ENCODE measurements at regions not wholly inside any gene's neighbourhood (a gene's known extent, or its start where the extent isn't known, plus 50 kb on each side); places are given as distances from the start of the nearest gene placed in this dataset.

DNA sequence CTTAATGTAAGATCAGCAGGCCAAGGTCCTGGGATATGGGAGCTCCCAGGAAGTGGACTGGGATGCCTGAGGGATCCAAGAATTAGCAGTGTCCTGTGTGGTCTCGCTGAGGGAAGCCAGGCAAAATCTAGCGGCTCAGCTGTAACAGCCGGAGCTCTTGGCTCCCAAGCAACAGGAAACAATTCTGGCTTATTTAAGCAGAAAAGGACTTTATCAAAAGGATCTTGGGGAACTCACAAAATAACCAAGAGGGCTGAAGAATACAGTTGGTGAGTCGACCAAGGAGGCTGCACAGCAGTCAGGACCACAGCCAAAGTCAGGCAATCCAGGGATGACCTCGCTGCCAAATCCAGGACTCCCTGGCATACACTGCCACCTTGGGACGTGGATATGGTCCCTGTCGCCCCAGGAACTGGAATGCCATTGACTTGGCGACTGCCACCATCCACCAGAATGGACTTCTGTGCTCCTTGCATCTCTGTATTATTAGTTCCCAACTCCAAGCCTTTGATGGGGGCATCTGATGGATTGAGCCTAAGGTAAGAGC lies 165.3 kb upstream of the BCOR start:
- H3K27ac ChIP-seq (ENCODE audit: low read depth in 2 of 2, low read length in 2 of 2), result peak overlapping the region in 1 of 2 donors; percentile 34
- intact Hi-C loops (cut with DNase I), result no loop called here
- FAIRE-seq, result no peak
- TF ChIP-seq, protein P1, sequence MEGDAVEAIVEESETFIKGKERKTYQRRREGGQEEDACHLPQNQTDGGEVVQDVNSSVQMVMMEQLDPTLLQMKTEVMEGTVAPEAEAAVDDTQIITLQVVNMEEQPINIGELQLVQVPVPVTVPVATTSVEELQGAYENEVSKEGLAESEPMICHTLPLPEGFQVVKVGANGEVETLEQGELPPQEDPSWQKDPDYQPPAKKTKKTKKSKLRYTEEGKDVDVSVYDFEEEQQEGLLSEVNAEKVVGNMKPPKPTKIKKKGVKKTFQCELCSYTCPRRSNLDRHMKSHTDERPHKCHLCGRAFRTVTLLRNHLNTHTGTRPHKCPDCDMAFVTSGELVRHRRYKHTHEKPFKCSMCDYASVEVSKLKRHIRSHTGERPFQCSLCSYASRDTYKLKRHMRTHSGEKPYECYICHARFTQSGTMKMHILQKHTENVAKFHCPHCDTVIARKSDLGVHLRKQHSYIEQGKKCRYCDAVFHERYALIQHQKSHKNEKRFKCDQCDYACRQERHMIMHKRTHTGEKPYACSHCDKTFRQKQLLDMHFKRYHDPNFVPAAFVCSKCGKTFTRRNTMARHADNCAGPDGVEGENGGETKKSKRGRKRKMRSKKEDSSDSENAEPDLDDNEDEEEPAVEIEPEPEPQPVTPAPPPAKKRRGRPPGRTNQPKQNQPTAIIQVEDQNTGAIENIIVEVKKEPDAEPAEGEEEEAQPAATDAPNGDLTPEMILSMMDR (IDR thresholded peaks at IDR 0.05; ENCODE audit: borderline replicate concordance, extremely low read depth, insufficient read depth), result no peak
- peaks cover 0 to 10% (median 0%) of the 10 kb centered on the region in 3 donors for H3K4me1 ChIP-seq (ENCODE audit: control insufficient read depth in 2 of 3, insufficient read depth in 2 of 3, low read depth in 1 of 3, low read length in 3 of 3)
- H3K27me3 ChIP-seq (ENCODE audit: control insufficient read depth, insufficient read depth, low read length), result peaks cover 4% of the 10 kb centered on the region
- H3K4me3 ChIP-seq (ENCODE audit: low read length in 3 of 3), result no peak overlapping the region
- H3K36me3 ChIP-seq (ENCODE audit: control insufficient read depth in 2 of 3, insufficient read depth in 3 of 3, low read length in 3 of 3), result no peaks in the 10 kb centered on the region
- H3K9me3 ChIP-seq (ENCODE audit: control insufficient read depth in 2 of 3, insufficient read depth in 1 of 3, low read length in 3 of 3), result no peaks in the 10 kb centered on the region
- H3K9ac ChIP-seq (ENCODE audit: low read length in 3 of 3), result no peak overlapping the region
- peak in 2 of 5 donors; percentile 34 to 57 for DNase-seq

DNA sequence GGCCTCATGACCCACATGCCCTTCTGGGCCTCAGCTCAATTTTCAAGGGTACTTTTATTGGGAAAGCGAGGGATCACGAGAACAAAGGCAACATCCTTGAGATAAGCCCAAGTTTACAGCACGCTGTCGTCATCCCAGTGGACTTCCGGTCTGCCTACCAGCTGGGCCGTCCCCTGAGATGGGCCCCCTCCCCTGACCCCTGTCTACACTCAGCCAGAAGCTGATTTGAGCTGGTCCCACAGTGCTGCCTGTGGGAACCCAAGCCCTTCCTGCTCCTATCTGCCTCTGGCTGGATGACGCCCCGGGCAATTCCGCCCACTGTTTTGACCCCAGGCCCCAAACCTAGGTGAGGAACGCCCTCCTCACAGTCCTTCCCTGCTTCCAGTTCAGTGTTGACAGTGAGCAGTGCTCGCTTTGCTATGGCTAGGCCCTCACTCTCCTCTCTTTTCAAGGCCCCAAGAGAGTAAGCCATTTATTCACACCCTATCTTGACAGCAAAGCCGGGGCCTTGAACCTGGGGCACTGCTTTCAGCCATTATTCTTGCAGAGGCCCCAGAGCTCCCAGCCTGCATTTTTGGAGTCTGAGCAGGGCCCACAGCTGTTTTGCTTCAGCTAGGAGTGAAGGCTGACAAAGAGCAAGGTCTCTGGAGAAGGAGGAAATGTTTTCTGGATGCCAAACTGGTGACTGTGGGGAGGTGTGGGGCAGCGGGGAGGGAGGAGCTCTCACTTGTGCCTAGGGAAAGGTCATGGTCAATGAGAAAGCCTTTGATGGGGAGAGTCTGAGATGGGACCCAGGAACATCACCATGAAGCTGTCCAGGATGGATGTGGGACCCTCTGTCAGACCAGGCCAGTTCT lies 164.6 kb upstream of the BCOR start:
- no peaks in the 10 kb centered on the region for H3K9me3 ChIP-seq (ENCODE audit: control insufficient read depth in 2 of 3, insufficient read depth in 1 of 3, low read length in 3 of 3)
- no peak overlapping the region for H3K4me3 ChIP-seq (ENCODE audit: low read length in 3 of 3)
- peaks cover 0 to 5% (median 0%) of the 10 kb centered on the region in 3 donors for H3K4me1 ChIP-seq (ENCODE audit: control insufficient read depth in 2 of 3, insufficient read depth in 2 of 3, low read depth in 1 of 3, low read length in 3 of 3)
- FAIRE-seq (no peak), DNase-seq (peak; percentile 49 to 87 (median 66))
- H3K36me3 ChIP-seq (ENCODE audit: control insufficient read depth in 2 of 3, insufficient read depth in 3 of 3, low read length in 3 of 3), result no peaks in the 10 kb centered on the region
- H3K27me3 ChIP-seq (ENCODE audit: control insufficient read depth, insufficient read depth, low read length), result no peaks in the 10 kb centered on the region
- H3K27ac ChIP-seq (ENCODE audit: low read depth in 2 of 2, low read length in 2 of 2), result peak overlapping the region in 1 of 2 donors; percentile 34
- intact Hi-C loops (cut with DNase I), result no loop called here
- H3K9ac ChIP-seq (ENCODE audit: low read length in 3 of 3), result no peak overlapping the region
- TF ChIP-seq, protein P1 (IDR thresholded peaks at IDR 0.05; ENCODE audit: borderline replicate concordance, extremely low read depth, insufficient read depth), result no peak

DNA sequence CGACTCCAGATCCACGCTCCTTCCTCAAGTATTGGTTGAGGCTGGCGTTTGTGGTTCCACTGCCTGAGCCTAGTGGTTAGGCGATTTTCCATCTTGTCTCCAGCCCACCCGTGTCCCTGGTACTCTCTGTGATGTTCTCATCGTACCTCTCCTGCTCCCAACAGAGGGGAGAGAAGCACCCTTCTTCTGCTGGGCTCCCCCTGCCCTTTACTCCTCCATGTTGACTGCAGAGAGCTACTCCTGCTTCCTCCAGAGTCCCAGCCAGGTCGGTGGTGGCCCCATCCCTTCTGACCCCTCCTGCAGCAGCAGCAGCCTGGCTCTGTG lies 164.0 kb upstream of the BCOR start:
- no peak overlapping the region for H3K27ac ChIP-seq (ENCODE audit: low read depth in 2 of 2, low read length in 2 of 2)
- no peaks in the 10 kb centered on the region for H3K27me3 ChIP-seq (ENCODE audit: control insufficient read depth, insufficient read depth, low read length)
- intact Hi-C loops (cut with DNase I), result no loop called here
- no peak for DNase-seq
- no peak overlapping the region for H3K4me3 ChIP-seq (ENCODE audit: low read length in 3 of 3)
- TF ChIP-seq, protein P1 (IDR thresholded peaks at IDR 0.05; ENCODE audit: borderline replicate concordance, extremely low read depth, insufficient read depth), result no peak
- no peak overlapping the region for H3K9ac ChIP-seq (ENCODE audit: low read length in 3 of 3)
- no peak for FAIRE-seq
- peaks cover 0 to 5% (median 0%) of the 10 kb centered on the region in 3 donors for H3K4me1 ChIP-seq (ENCODE audit: control insufficient read depth in 2 of 3, insufficient read depth in 2 of 3, low read depth in 1 of 3, low read length in 3 of 3)
- H3K36me3 ChIP-seq (ENCODE audit: control insufficient read depth in 2 of 3, insufficient read depth in 3 of 3, low read length in 3 of 3), result no peaks in the 10 kb centered on the region
- no peaks in the 10 kb centered on the region for H3K9me3 ChIP-seq (ENCODE audit: control insufficient read depth in 2 of 3, insufficient read depth in 1 of 3, low read length in 3 of 3)

Measured in kidney (tissue), 13 donors.